ENCODE measurements at regions not wholly inside any gene's neighbourhood (a gene's known extent, or its start where the extent isn't known, plus 50 kb on each side); places are given as distances from the start of the nearest gene placed in this dataset.
"Not testable (repeated sequence)": the region's sequence is repeated elsewhere in the genome, so short reads cannot be mapped to it uniquely, and the experiment has no call there.

GRCh38 chr2:118464546-118465265, 376.4 kb downstream of the INSIG2 start:
- no peak for DNase-seq (ENCODE audit: low spot score)

- no peak for DNase-seq (ENCODE audit: low spot score)
These were observed 375.8 kb downstream of the INSIG2 start for GRCh38 chr2:118464046-118464445.

- DNase-seq (ENCODE audit: low spot score), result no peak
These were observed 372.2 kb downstream of the INSIG2 start for GRCh38 chr2:118460425-118460824.

- no peak for DNase-seq (ENCODE audit: low spot score)
These were observed 371.2 kb downstream of the INSIG2 start for GRCh38 chr2:118459426-118459825.

GRCh38 chr2:118457951-118458350, 369.7 kb downstream of the INSIG2 start:
- DNase-seq (ENCODE audit: low spot score), result no peak

GRCh38 chr2:118449401-118449800, 361.1 kb downstream of the INSIG2 start:
- no peak for DNase-seq (ENCODE audit: low spot score)

- DNase-seq (ENCODE audit: low spot score), result no peak
These were observed 355.3 kb downstream of the INSIG2 start for GRCh38 chr2:118443596-118443995.

- DNase-seq (ENCODE audit: low spot score), result no peak
These were observed 354.8 kb downstream of the INSIG2 start for GRCh38 chr2:118442996-118443553.

- no peak for DNase-seq (ENCODE audit: low spot score)
These were observed 353.8 kb downstream of the INSIG2 start for GRCh38 chr2:118442046-118442445.

GRCh38 chr2:118440404-118441098, 352.3 kb downstream of the INSIG2 start:
- no peak for DNase-seq (ENCODE audit: low spot score)

GRCh38 chr2:118437501-118437900, 349.2 kb downstream of the INSIG2 start:
- DNase-seq (ENCODE audit: low spot score), result no peak

- DNase-seq (ENCODE audit: low spot score), result no peak
These were observed 343.7 kb downstream of the INSIG2 start for GRCh38 chr2:118431997-118432396.

GRCh38 chr2:118431586-118431985, 343.3 kb downstream of the INSIG2 start:
- no peak for DNase-seq (ENCODE audit: low spot score)

GRCh38 chr2:118431165-118431517, 342.9 kb downstream of the INSIG2 start:
- no peak for DNase-seq (ENCODE audit: low spot score)

- DNase-seq (ENCODE audit: low spot score), result no peak
These were observed 342.4 kb downstream of the INSIG2 start for GRCh38 chr2:118430510-118431164.

GRCh38 chr2:118425191-118425590, 336.9 kb downstream of the INSIG2 start:
- DNase-seq (ENCODE audit: low spot score), result no peak

- no peak for DNase-seq (ENCODE audit: low spot score)
These were observed 335.5 kb downstream of the INSIG2 start for GRCh38 chr2:118423776-118424175.

GRCh38 chr2:118421648-118422047, 333.4 kb downstream of the INSIG2 start:
- no peak for DNase-seq (ENCODE audit: low spot score)

- DNase-seq (ENCODE audit: low spot score), result no peak
These were observed 329.3 kb downstream of the INSIG2 start for GRCh38 chr2:118417406-118418120.

- not testable (repeated sequence) for DNase-seq (ENCODE audit: low spot score)
These were observed 326.9 kb downstream of the INSIG2 start for GRCh38 chr2:118415186-118415585.

GRCh38 chr2:118403658-118404451, 315.6 kb downstream of the INSIG2 start:
- DNase-seq (ENCODE audit: low spot score), result no peak

All from iPS-NIHi11 (cell line).